ENCODE measurements at regions not wholly inside any gene's neighbourhood (a gene's known extent, or its start where the extent isn't known, plus 50 kb on each side); places are given as distances from the start of the nearest gene placed in this dataset.

DNA sequence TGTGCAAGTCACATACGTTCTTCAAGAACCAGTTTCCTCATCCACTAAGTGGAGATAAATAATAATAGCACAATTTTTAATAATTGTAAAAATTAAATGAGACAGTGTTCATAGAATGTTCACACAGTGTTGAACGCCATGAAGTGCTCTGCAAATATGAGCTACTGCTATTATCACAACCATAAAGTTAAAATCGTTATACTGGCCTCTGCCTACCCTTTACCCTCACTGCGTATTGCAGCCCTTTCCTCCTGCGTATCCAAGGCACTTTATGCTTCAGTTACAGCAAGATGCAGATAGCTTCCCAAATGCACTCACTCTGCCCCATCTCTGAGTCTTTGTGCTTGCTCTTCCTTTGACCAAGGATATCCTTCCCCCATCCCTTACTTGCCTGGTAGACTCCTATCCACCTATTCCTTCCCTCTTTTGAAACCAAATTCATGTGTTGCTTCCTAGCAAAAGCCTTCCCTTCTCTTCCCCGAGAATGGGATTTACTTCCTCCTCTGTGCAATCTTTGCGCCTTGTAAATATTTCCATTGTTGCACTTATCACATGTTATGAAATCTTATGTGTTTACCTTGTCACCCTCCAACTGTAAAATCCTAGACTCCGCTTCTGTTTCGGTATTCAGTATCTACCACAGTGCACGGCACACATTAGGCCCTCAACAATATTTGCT lies 196.9 kb downstream of the ADAMTS15 start:
- no peak overlapping the region for H3K4me3 ChIP-seq (replicated peaks; ENCODE audit: insufficient read depth, low read length)
- no peaks in the 10 kb centered on the region for H3K27me3 ChIP-seq (ENCODE audit: insufficient read depth, poor library complexity, severe bottlenecking)
- TF ChIP-seq SPI1 (IDR thresholded peaks at IDR 0.05; ENCODE audit: borderline replicate concordance, low read depth) (no peak), GABPA (IDR thresholded peaks at IDR 0.05; ENCODE audit: low read depth) (no peak), POLR2AphosphoS5 (IDR thresholded peaks at IDR 0.05; ENCODE audit: low read depth) (no peak)
- TF ChIP-seq, protein P1, sequence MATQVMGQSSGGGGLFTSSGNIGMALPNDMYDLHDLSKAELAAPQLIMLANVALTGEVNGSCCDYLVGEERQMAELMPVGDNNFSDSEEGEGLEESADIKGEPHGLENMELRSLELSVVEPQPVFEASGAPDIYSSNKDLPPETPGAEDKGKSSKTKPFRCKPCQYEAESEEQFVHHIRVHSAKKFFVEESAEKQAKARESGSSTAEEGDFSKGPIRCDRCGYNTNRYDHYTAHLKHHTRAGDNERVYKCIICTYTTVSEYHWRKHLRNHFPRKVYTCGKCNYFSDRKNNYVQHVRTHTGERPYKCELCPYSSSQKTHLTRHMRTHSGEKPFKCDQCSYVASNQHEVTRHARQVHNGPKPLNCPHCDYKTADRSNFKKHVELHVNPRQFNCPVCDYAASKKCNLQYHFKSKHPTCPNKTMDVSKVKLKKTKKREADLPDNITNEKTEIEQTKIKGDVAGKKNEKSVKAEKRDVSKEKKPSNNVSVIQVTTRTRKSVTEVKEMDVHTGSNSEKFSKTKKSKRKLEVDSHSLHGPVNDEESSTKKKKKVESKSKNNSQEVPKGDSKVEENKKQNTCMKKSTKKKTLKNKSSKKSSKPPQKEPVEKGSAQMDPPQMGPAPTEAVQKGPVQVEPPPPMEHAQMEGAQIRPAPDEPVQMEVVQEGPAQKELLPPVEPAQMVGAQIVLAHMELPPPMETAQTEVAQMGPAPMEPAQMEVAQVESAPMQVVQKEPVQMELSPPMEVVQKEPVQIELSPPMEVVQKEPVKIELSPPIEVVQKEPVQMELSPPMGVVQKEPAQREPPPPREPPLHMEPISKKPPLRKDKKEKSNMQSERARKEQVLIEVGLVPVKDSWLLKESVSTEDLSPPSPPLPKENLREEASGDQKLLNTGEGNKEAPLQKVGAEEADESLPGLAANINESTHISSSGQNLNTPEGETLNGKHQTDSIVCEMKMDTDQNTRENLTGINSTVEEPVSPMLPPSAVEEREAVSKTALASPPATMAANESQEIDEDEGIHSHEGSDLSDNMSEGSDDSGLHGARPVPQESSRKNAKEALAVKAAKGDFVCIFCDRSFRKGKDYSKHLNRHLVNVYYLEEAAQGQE (IDR thresholded peaks at IDR 0.05; ENCODE audit: insufficient replicate concordance, low read depth): no peak
- TF ChIP-seq, protein P2, sequence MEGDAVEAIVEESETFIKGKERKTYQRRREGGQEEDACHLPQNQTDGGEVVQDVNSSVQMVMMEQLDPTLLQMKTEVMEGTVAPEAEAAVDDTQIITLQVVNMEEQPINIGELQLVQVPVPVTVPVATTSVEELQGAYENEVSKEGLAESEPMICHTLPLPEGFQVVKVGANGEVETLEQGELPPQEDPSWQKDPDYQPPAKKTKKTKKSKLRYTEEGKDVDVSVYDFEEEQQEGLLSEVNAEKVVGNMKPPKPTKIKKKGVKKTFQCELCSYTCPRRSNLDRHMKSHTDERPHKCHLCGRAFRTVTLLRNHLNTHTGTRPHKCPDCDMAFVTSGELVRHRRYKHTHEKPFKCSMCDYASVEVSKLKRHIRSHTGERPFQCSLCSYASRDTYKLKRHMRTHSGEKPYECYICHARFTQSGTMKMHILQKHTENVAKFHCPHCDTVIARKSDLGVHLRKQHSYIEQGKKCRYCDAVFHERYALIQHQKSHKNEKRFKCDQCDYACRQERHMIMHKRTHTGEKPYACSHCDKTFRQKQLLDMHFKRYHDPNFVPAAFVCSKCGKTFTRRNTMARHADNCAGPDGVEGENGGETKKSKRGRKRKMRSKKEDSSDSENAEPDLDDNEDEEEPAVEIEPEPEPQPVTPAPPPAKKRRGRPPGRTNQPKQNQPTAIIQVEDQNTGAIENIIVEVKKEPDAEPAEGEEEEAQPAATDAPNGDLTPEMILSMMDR (IDR thresholded peaks at IDR 0.05; ENCODE audit: insufficient read depth, low read length): no peak
- no peak overlapping the region for H3K27ac ChIP-seq (replicated peaks)
- DNase-seq (ENCODE audit: low read depth in 1 of 2, low spot score in 1 of 2): no peak

DNA sequence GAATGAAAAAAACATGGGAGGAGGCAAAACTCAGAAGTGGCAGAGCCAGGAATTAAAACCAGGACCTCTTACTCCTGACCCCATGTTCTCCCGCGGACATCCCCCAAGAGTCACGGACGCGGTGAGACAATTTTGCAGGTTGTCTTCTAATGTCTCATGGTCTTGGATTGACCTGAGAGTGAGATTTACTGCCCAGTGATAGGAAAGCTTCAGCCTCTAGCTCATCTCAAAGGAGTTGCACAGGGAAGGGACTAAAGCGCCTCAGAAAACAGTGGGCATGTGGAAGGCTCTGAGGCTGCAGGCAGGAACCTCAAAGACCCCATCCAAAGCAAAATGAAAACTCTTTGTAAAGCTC lies 197.4 kb downstream of the ADAMTS15 start:
- H3K27ac ChIP-seq (replicated peaks): no peak overlapping the region
- no peaks in the 10 kb centered on the region for H3K27me3 ChIP-seq (ENCODE audit: insufficient read depth, poor library complexity, severe bottlenecking)
- no peak for TF ChIP-seq POLR2AphosphoS5 (IDR thresholded peaks at IDR 0.05; ENCODE audit: low read depth)
- TF ChIP-seq GABPA (IDR thresholded peaks at IDR 0.05; ENCODE audit: low read depth): no peak
- TF ChIP-seq, protein P2 (IDR thresholded peaks at IDR 0.05; ENCODE audit: insufficient read depth, low read length): no peak
- TF ChIP-seq, protein P1 (IDR thresholded peaks at IDR 0.05; ENCODE audit: insufficient replicate concordance, low read depth): no peak
- no peak for TF ChIP-seq SPI1 (IDR thresholded peaks at IDR 0.05; ENCODE audit: borderline replicate concordance, low read depth)
- H3K4me3 ChIP-seq (replicated peaks; ENCODE audit: insufficient read depth, low read length): no peak overlapping the region
- DNase-seq (ENCODE audit: low read depth in 1 of 2, low spot score in 1 of 2): no peak

DNA sequence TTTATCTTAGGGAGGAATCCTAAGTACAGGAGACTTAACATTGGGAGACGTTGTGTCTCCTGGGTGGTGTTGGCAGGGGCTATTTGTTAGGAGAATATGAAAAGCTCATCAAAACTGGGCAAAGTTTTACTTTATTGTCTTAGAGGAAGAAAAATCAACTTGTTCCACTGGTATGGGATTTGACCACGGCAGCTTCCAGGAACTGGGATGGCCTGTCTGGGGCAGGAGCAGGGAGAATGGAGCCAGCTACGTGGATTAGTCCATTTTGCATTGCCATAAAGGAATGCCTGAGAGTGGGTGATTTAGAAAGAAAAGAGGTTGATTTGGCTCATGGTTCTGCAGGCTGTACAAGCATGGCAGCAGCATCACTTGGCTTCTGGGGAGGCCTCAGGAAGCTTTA lies 198.4 kb downstream of the ADAMTS15 start:
- no peak for DNase-seq (ENCODE audit: low read depth in 1 of 2, low spot score in 1 of 2)
- H3K4me3 ChIP-seq (replicated peaks; ENCODE audit: insufficient read depth, low read length): no peak overlapping the region
- no peak overlapping the region for H3K27ac ChIP-seq (replicated peaks)
- no peaks in the 10 kb centered on the region for H3K27me3 ChIP-seq (ENCODE audit: insufficient read depth, poor library complexity, severe bottlenecking)
- TF ChIP-seq POLR2AphosphoS5 (IDR thresholded peaks at IDR 0.05; ENCODE audit: low read depth): no peak
- TF ChIP-seq GABPA (IDR thresholded peaks at IDR 0.05; ENCODE audit: low read depth): no peak
- TF ChIP-seq, protein P1 (IDR thresholded peaks at IDR 0.05; ENCODE audit: insufficient replicate concordance, low read depth): no peak
- TF ChIP-seq, protein P2 (IDR thresholded peaks at IDR 0.05; ENCODE audit: insufficient read depth, low read length): no peak
- TF ChIP-seq SPI1 (IDR thresholded peaks at IDR 0.05; ENCODE audit: borderline replicate concordance, low read depth): no peak
